ENCODE measurements at regions not wholly inside any gene's neighbourhood (a gene's known extent, or its start where the extent isn't known, plus 50 kb on each side); places are given as distances from the start of the nearest gene placed in this dataset.

GRCh38 chr6:56733211-56733697 lies 90.6 kb upstream of the DST start:
- TF ChIP-seq EZH2 (IDR thresholded peaks at IDR 0.05; ENCODE audit: borderline replicate concordance, low read depth, low read length, poor library complexity, severe bottlenecking) (no peak), CTCF (conservative IDR thresholded peaks at IDR 0.05; ENCODE audit: low read depth, low read length) (no peak)
